HG02571 (cell line): ENCODE measurements at regions not wholly inside any gene's neighbourhood (a gene's known extent, or its start where the extent isn't known, plus 50 kb on each side); places are given as distances from the start of the nearest gene placed in this dataset.

ENCODE experiments used
- ATAC-seq: cut with Tn5 transposase; IDR thresholded peaks from one replicate; pipeline ENCODE4 v1.9.1; 2021; ENCODE audit warnings: mild to moderate bottlenecking, moderate library complexity; ENCODE audit not compliant: unreplicated experiment

DNA sequence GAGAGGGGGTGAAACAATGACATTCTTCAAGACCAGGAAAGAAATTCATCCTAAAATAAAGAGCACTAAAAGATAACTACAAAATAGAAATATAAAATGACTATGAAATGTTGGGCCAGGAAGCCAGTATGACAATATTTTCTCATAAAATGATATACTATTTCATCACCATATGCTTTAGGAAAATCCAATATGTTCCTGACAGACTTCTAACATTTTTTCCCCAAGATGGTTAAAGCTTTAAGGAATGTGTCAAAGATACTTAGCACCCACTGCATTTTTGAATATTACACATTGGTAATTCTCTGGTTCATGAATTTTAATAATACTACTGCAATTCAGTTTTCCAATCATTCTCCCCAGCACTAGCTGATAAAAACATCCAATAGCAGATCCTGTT is 87.7 kb upstream of the PLEKHG7 start:
- no peak for ATAC-seq

- ATAC-seq = no peak
Observed at GRCh38 chr12:92614502-92614901, 88.3 kb upstream of the PLEKHG7 start.

- ATAC-seq = no peak
Observed at GRCh38 chr12:92614001-92614400, 88.8 kb upstream of the PLEKHG7 start.

GRCh38 chr12:92612611-92613010 is 90.2 kb upstream of the PLEKHG7 start:
- no peak for ATAC-seq

- ATAC-seq = no peak
Observed at GRCh38 chr12:92608151-92609091, 94.4 kb upstream of the PLEKHG7 start.

DNA sequence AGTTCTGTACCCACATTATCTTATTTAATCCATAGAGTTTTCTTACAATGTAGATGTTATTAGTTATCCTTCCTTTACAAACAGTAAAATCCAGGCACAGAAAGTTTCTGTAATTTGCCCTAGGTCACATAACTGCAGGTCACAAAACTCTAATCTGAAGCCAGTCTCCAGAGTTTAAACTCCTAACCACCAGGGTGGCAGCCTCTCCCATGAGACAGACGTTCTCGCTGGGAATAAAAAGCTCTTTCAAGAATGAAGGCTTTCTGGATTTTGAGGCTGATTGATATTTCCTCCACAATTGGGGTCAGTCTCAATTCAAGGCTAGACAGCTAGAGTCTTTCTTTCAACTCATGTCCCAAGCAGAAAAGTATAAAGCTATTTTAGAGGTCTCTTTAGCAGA is 95.8 kb upstream of the PLEKHG7 start:
- ATAC-seq = no peak

DNA sequence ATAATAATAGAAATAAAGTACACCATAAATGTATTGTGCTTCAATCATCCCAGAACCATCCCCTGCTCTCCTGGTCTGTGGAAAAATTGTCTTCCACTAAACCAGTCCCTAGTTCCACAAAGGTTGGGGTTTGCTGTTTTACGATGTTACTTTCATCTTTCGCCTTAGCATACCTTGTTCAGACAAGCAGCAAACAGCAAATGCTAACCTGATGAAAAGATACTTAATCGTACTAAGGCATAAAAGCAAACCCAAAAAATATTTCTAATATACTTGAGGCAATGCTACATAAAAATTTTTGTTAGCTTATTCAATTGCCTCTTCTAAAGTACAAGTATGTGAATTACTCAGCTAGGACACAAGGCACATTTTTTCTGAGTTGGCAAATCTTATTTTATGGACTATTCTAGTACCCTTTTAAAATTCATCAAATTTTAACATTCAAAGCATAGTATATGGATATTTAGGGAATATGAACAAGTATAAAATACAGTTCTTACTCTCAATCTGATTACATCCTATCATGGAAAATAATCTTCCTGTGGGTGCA is 97.1 kb upstream of the PLEKHG7 start:
- no peak for ATAC-seq

DNA sequence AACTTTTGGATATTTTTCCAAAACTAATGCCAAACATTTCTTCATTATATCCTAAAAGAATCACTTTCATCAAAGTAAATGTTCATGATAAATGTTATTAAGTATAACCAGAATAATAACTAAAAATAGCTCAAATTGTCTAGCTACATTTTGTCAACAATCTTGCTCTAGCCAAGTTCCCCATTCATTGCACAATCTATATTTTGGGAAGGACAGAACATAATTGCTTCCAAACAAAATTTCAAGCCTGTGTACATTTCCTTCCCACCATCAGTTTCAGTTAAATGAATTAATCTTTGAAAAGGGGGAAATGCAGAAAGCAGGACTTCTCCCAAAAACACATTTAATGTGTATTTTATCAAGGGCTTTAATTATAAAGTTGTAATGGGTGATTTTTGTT is 98.0 kb upstream of the PLEKHG7 start:
- no peak for ATAC-seq

GRCh38 chr12:92603741-92604432 is 98.9 kb upstream of the PLEKHG7 start:
- no peak for ATAC-seq

DNA sequence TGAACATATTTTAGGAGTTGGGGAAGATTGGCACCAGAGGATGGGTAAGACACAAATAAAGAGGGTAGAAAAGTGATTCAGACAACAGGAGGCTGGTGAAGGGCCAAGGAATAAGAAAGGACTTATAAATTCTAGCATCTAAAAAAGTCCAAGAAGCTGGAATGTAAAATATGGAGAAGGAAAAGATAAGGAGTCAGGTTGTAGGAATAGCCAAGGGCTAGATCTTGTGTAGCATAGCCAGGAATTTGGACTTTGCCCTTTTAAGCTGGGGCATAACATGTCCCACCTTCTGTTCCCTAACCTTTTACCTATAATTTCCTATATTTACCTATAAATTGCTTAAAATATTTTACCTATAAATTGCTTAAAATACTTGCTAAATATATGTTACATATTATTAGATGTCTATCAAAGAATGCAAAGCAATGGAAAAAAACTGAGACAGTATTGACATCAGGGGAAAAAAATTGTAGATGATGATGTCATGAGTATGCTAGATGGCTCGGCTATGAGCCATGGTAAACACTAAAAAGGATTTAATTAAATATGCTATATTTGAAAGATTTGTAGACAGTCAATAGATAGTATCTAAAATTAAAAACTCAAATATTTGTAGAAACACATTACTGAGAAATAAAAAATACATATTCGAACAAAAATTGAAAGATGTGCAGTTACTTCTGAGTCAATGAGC is 99.7 kb upstream of the PLEKHG7 start:
- ATAC-seq = no peak

- no peak for ATAC-seq
Observed at GRCh38 chr12:92602476-92602875, 100.3 kb upstream of the PLEKHG7 start.

GRCh38 chr12:92601680-92602079 is 101.1 kb upstream of the PLEKHG7 start:
- ATAC-seq = no peak

GRCh38 chr12:92601176-92601575 is 101.6 kb upstream of the PLEKHG7 start:
- ATAC-seq = no peak

GRCh38 chr12:92600052-92600451 is 102.7 kb upstream of the PLEKHG7 start:
- no peak for ATAC-seq

GRCh38 chr12:92597997-92598396 is 104.8 kb upstream of the PLEKHG7 start:
- ATAC-seq = no peak

- no peak for ATAC-seq
Observed at GRCh38 chr12:92597118-92597517, 105.7 kb upstream of the PLEKHG7 start.

GRCh38 chr12:92596383-92596782 is 106.4 kb upstream of the PLEKHG7 start:
- no peak for ATAC-seq

DNA sequence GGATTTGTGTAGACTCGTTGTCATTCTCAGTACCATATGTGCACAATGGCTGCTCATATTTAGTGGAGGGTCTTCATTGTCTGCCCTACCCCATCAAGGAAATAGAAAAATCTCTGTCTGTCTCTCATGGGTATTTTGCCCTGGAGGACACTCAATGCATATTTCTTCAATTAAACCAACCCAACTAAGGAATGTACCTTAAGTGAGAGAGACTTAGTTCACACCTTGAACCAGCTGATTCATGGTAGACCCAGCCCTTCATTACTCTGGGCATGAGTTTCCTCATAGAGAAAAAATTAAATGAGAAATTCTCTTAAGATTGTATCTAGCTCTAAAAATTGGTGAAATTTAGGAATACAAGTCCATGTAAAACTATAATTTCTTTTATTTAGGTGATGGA is 107.1 kb upstream of the PLEKHG7 start:
- no peak for ATAC-seq

DNA sequence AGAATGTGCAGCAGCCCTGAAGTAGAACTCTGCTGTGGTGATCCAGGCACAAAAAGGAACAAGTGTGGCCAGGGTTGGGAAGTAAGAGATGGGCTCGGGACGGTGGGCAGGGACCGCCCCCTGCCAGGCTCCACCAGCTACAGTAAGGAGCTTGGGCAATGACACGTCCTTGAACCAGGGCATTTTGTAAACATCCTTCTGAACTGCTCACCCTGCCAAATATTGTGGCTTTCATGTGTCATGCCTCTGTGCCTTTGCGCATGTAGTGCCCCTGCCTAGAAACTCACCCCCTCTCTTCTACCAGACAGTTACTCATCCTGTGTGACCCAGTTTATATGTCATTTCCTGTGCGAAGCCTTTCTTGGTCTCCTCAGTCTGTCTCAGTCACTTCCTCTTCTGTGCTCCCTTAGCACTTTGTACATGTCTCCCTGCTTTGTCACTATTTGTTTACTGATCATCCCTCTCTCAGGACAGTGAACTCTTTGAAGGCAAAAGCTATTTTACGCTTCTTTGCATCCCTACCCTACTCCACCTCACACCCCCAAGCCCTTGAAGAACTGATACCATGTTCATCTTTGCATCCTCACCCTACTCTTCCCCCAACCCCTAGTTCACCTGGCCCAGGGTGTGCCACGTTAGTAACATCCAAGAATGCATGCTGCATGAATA is 108.9 kb upstream of the PLEKHG7 start:
- ATAC-seq = peak; percentile 100

GRCh38 chr12:92585115-92585727 is 117.6 kb upstream of the PLEKHG7 start:
- no peak for ATAC-seq
